ENCODE measurements at regions not wholly inside any gene's neighbourhood (a gene's known extent, or its start where the extent isn't known, plus 50 kb on each side); places are given as distances from the start of the nearest gene placed in this dataset.

DNA sequence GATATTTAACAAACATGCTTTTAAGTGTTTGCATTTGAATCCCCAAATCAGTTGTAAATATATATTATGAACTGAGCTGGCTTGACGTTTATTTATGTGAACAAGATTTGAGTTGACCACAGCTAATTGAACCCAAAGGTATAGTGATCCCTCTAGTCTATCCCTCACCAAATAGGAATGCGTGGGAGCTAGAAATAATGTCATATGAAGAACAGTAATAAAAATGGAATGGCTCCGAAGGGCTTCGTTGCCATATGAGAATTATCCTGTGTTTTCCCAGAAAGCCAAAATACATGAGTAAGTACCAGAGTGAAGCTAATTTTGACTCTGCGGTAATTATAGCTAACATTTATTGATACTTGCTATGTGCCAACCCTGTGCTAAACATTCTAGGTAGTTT, 142.7 kb downstream of the ADCYAP1 start:
- WGBS, 5 donors: 76 to 86% (median 81%) methylated on average over 5 of the region's 5 CpGs
- intact Hi-C loops (cut with DNase I; ENCODE audit: low total_unique reads): no loop called here

DNA sequence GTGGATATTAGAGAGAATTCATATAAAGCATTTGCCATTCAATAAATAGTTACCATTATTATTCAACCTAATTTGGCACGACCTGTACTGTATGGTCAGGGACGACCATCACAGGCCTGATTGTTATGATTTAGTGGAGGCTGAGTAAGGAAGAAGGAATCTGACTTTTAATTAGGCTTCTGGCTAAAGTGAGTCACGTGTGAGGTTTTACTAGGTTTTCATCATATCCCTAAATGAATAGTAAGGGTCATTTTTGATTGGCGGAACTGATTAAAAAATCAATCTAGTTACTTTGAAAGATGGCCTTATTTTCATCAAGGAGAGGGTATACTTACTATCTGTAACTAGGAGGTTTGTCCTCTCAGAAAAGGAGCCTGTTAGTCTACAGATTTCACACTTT, 143.4 kb downstream of the ADCYAP1 start:
- no peaks in the 10 kb centered on the region for H3K36me3 ChIP-seq

More for the DNA sequence above, 142.7 kb downstream of the ADCYAP1 start:
- Histone ChIP-seq H3K4me1 (no peaks in the 10 kb centered on the region), H3K4me3 (no peak overlapping the region), H3K27me3 (no peaks in the 10 kb centered on the region), H3K27ac (no peak overlapping the region), H3K36me3 (no peaks in the 10 kb centered on the region), H3K9me3 (no peaks in the 10 kb centered on the region)
- no peak for DNase-seq
- no peak for TF ChIP-seq EP300 (IDR thresholded peaks at IDR 0.05)
- no peak for TF ChIP-seq POLR2AphosphoS5 (IDR thresholded peaks at IDR 0.05)
- TF ChIP-seq POLR2A (IDR thresholded peaks at IDR 0.05): no peak
- TF ChIP-seq, protein P1, sequence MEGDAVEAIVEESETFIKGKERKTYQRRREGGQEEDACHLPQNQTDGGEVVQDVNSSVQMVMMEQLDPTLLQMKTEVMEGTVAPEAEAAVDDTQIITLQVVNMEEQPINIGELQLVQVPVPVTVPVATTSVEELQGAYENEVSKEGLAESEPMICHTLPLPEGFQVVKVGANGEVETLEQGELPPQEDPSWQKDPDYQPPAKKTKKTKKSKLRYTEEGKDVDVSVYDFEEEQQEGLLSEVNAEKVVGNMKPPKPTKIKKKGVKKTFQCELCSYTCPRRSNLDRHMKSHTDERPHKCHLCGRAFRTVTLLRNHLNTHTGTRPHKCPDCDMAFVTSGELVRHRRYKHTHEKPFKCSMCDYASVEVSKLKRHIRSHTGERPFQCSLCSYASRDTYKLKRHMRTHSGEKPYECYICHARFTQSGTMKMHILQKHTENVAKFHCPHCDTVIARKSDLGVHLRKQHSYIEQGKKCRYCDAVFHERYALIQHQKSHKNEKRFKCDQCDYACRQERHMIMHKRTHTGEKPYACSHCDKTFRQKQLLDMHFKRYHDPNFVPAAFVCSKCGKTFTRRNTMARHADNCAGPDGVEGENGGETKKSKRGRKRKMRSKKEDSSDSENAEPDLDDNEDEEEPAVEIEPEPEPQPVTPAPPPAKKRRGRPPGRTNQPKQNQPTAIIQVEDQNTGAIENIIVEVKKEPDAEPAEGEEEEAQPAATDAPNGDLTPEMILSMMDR (IDR thresholded peaks at IDR 0.05): no peak

DNA sequence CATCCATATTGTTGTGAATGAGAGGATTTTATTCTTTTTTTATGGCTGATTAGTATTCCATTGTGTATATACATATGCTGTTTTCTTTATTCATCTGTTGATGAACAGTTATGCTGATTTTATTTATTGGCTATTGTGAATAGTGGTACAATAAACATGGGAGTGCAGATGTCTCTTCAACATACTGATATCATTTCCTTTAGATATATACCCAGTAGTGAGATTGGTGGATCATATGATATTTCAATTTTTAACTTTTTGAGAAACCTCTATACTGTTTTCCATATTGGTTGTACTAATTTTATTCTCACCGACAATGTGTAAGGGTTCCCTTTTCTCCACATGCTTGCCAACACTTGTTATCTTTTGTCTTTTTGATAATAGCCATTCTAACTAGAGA, 144.5 kb downstream of the ADCYAP1 start:
- TF ChIP-seq POLR2A (IDR thresholded peaks at IDR 0.05) (no peak), EP300 (IDR thresholded peaks at IDR 0.05) (no peak)
- intact Hi-C loops (cut with DNase I; ENCODE audit: low total_unique reads): no loop called here
- 68 to 93% (median 89%) methylated on average over 1 of the region's 1 CpG for WGBS, 5 donors

More for the DNA sequence above, 143.4 kb downstream of the ADCYAP1 start:
- no peaks in the 10 kb centered on the region for H3K27me3 ChIP-seq
- no peak overlapping the region for H3K27ac ChIP-seq
- H3K4me1 ChIP-seq: no peaks in the 10 kb centered on the region
- DNase-seq: no peak
- TF ChIP-seq, protein P1 (IDR thresholded peaks at IDR 0.05): no peak
- TF ChIP-seq EP300 (IDR thresholded peaks at IDR 0.05) (no peak), POLR2AphosphoS5 (IDR thresholded peaks at IDR 0.05) (no peak), POLR2A (IDR thresholded peaks at IDR 0.05) (no peak)
- 63 to 71% (median 66%) methylated on average over 4 of the region's 4 CpGs for WGBS, 5 donors
- no peaks in the 10 kb centered on the region for H3K9me3 ChIP-seq
- intact Hi-C loops (cut with DNase I; ENCODE audit: low total_unique reads): no loop called here
- no peak overlapping the region for H3K4me3 ChIP-seq

DNA sequence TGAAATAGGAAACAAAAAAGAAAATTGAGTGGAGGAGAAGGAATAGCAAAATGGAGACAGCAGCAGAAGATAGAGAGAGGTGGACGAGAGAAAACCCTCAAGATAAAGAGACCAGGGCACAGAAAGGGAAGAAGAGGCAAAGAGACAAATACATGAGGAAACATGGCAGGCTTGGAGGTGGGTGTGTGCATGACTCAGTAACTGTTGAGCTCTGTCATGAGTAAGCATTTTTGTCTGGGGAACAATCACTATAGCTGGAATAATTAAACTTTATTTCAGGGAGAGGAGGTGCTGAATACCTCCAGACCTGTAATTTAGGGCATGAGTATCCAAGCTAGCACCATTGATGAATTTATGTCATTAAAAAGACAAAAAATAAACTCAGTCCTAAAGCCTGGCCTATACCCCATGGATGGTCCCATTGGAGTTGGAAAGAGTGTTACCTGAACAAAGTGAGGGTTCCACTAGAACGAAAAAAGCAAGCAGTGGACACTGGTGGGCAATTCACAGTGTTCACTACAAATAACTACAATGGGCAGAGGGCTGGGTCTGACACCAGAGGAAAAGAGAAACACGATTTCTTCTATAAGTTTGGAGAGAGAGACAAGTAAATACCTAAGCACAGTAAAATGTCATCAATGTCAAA, 145.5 kb downstream of the ADCYAP1 start:
- no peak for DNase-seq
- TF ChIP-seq EP300 (IDR thresholded peaks at IDR 0.05): no peak
- TF ChIP-seq POLR2AphosphoS5 (IDR thresholded peaks at IDR 0.05): no peak
- TF ChIP-seq, protein P1 (IDR thresholded peaks at IDR 0.05): no peak
- no peak for TF ChIP-seq POLR2A (IDR thresholded peaks at IDR 0.05)
- WGBS, 5 donors: 39 to 62% (median 54%) methylated on average over 3 of the region's 3 CpGs
- intact Hi-C loops (cut with DNase I; ENCODE audit: low total_unique reads): no loop called here
- H3K27ac ChIP-seq: no peak overlapping the region
- no peak overlapping the region for H3K4me3 ChIP-seq
- H3K4me1 ChIP-seq: no peaks in the 10 kb centered on the region
- no peaks in the 10 kb centered on the region for H3K27me3 ChIP-seq
- no peaks in the 10 kb centered on the region for H3K9me3 ChIP-seq
- H3K36me3 ChIP-seq: no peaks in the 10 kb centered on the region

More for the DNA sequence above, 144.5 kb downstream of the ADCYAP1 start:
- Histone ChIP-seq H3K36me3 (no peaks in the 10 kb centered on the region), H3K4me3 (no peak overlapping the region), H3K9me3 (no peaks in the 10 kb centered on the region), H3K27ac (no peak overlapping the region), H3K4me1 (no peaks in the 10 kb centered on the region), H3K27me3 (no peaks in the 10 kb centered on the region)
- DNase-seq: no peak

DNA sequence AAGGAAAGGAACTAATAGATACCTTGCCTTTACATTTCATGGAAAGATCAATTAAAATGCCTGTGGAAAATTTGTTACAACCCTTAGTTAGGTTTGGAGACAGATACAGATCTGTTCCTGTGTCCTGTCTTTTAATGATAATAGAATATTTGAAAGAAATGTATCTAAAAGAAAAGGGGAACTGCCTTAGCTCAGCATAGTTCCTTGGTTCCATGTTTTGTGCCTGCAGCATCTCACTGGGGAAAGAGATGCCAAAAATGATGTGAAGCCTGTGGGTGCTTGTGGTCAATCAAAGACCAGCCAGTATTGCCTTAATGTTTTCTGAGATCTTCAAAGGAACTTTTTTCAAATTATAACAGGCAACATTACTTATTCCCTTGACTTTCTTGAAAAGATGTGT, 147.6 kb downstream of the ADCYAP1 start:
- intact Hi-C loops (cut with DNase I; ENCODE audit: low total_unique reads): no loop called here
- Histone ChIP-seq H3K4me3 (no peak overlapping the region), H3K27me3 (no peaks in the 10 kb centered on the region), H3K36me3 (no peaks in the 10 kb centered on the region), H3K27ac (no peak overlapping the region), H3K9me3 (peaks cover 0 to 12% (median 9%) of the 10 kb centered on the region in 4 donors), H3K4me1 (no peaks in the 10 kb centered on the region)
- DNase-seq: no peak
- TF ChIP-seq POLR2A (IDR thresholded peaks at IDR 0.05): no peak
- TF ChIP-seq POLR2AphosphoS5 (IDR thresholded peaks at IDR 0.05): no peak
- TF ChIP-seq, protein P1 (IDR thresholded peaks at IDR 0.05): no peak
- TF ChIP-seq EP300 (IDR thresholded peaks at IDR 0.05): no peak

All from stomach (tissue), 8 donors.